Ishikawa (cell line): ENCODE measurements at regions not wholly inside any gene's neighbourhood (a gene's known extent, or its start where the extent isn't known, plus 50 kb on each side); places are given as distances from the start of the nearest gene placed in this dataset.

ENCODE experiments used
- CEBPB ChIP-seq: IDR thresholded peaks from 2 replicates; pipeline ENCODE4 v1.6.1; 2012
- CREB1 ChIP-seq: IDR thresholded peaks from 2 replicates; pipeline ENCODE4 v1.6.1; 2012; ENCODE audit warnings: low read depth
- EGR1 ChIP-seq: IDR thresholded peaks from 2 replicates; pipeline ENCODE4 v1.6.1; 2012
- EP300 ChIP-seq: IDR thresholded peaks from 2 replicates; pipeline ENCODE4 v1.6.1; 2012; ENCODE audit warnings: borderline replicate concordance
- FOXM1 ChIP-seq: IDR thresholded peaks from 2 replicates; pipeline ENCODE4 v1.6.1; 2012; ENCODE audit warnings: low read depth, borderline replicate concordance
- MAX ChIP-seq: IDR thresholded peaks from 2 replicates; pipeline ENCODE4 v1.6.1; 2012
- NFIC ChIP-seq: IDR thresholded peaks from 2 replicates; pipeline ENCODE4 v1.6.1; 2012
- RAD21 ChIP-seq: IDR thresholded peaks from 2 replicates; pipeline ENCODE4 v1.6.1; 2012; ENCODE audit warnings: low read depth
- TAF1 ChIP-seq: IDR thresholded peaks from 2 replicates; pipeline ENCODE4 v1.6.1; 2012; ENCODE audit warnings: low read depth, mild to moderate bottlenecking
- TCF12 ChIP-seq: IDR thresholded peaks from 2 replicates; pipeline ENCODE4 v1.6.1; 2012; ENCODE audit warnings: low read depth
- TEAD4 ChIP-seq: IDR thresholded peaks from 2 replicates; pipeline ENCODE4 v1.6.1; 2012
- USF1 ChIP-seq: IDR thresholded peaks from 2 replicates; pipeline ENCODE4 v1.6.1; 2012
- YY1 ChIP-seq: IDR thresholded peaks from 2 replicates; pipeline ENCODE4 v1.6.1; 2012; ENCODE audit warnings: low read depth
- ZBTB7A ChIP-seq: IDR thresholded peaks from 2 replicates; pipeline ENCODE4 v1.6.1; 2012; ENCODE audit warnings: low read depth
- TF ChIP-seq, protein P1 (sequence below): IDR thresholded peaks from 2 replicates; pipeline ENCODE4 v1.6.1; 2012; ENCODE audit warnings: low read depth, mild to moderate bottlenecking

DNA sequence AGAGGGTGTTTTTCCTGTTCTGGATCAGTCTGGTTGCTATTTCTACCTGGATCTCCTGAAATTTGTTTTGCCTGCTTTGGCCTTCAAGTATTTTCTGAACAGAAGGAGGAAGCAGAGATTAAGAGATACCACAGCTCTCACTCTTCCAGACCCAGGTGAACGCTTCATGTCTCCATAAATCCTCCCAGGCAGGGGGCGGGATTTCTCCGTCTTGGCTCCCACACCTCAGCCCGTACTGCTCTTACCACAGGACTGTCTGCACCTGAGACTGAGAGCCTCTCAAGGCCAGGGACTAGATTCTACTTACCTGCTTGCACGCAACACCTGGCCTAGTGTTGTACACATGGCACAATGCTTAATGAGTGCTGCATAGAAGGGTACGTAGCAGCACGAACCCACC is 59.9 kb upstream of the LRPPRC start:
- TF ChIP-seq USF1 (no peak), EP300 (no peak), TEAD4 (no peak), CEBPB (no peak), ZBTB7A (no peak), NFIC (no peak), TCF12 (no peak), YY1 (no peak)
- TF ChIP-seq, protein P1, sequence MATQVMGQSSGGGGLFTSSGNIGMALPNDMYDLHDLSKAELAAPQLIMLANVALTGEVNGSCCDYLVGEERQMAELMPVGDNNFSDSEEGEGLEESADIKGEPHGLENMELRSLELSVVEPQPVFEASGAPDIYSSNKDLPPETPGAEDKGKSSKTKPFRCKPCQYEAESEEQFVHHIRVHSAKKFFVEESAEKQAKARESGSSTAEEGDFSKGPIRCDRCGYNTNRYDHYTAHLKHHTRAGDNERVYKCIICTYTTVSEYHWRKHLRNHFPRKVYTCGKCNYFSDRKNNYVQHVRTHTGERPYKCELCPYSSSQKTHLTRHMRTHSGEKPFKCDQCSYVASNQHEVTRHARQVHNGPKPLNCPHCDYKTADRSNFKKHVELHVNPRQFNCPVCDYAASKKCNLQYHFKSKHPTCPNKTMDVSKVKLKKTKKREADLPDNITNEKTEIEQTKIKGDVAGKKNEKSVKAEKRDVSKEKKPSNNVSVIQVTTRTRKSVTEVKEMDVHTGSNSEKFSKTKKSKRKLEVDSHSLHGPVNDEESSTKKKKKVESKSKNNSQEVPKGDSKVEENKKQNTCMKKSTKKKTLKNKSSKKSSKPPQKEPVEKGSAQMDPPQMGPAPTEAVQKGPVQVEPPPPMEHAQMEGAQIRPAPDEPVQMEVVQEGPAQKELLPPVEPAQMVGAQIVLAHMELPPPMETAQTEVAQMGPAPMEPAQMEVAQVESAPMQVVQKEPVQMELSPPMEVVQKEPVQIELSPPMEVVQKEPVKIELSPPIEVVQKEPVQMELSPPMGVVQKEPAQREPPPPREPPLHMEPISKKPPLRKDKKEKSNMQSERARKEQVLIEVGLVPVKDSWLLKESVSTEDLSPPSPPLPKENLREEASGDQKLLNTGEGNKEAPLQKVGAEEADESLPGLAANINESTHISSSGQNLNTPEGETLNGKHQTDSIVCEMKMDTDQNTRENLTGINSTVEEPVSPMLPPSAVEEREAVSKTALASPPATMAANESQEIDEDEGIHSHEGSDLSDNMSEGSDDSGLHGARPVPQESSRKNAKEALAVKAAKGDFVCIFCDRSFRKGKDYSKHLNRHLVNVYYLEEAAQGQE = no peak

DNA sequence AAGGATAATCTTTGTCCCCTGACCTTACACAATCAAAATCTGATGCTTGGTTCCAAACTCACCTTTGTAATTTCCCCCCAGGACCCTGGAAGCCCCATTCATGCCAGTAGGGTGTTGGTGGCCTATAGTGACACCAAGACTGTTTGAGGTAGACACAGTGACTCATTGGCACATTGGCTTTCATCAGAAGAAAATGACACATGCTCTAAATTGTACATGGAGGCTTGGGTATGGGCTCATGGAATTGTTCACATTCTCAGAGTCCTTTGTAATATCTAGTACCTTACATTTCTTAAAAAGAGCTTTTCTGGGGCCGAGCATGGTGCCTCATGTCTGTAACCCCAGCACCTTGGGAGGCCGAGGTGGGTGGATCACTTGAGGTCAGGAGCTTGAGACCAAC is 61.2 kb upstream of the LRPPRC start:
- TF ChIP-seq NFIC (no peak), TEAD4 (no peak), MAX (no peak), TCF12 (no peak), USF1 (no peak), CEBPB (no peak), RAD21 (no peak), TAF1 (no peak), YY1 (no peak), ZBTB7A (no peak), EP300 (no peak), FOXM1 (no peak), CREB1 (no peak)

GRCh38 chr2:44060990-44061389 is 65.2 kb upstream of the LRPPRC start:
- TF ChIP-seq ZBTB7A (no peak), EP300 (no peak), EGR1 (no peak), TEAD4 (no peak), USF1 (no peak), MAX (no peak), TAF1 (no peak), CEBPB (no peak)
- TF ChIP-seq, protein P1 = no peak

DNA sequence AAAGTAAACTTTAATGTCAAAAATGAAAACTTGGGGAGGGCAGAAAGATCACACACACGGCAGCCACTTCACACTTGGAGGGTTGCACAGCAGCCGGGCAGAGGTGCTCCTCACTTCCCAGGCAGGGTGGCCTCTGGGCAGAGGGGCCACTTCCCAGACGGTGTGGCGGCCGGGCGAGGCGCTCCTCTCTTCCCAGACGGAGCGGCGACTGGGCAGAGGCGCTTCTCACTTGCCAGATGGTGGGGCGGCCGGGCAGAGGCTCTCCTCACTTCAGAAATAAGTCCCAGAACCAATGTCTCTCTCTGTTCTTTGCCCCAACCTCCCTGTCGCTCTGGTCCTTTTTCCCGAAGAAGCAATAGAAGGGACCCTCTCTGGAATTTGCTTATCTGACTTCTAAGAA is 65.7 kb upstream of the LRPPRC start:
- TF ChIP-seq, protein P1 = no peak
- no peak for TF ChIP-seq FOXM1
- no peak for TF ChIP-seq RAD21
- no peak for TF ChIP-seq NFIC
- TF ChIP-seq CEBPB = no peak
- TF ChIP-seq TAF1 = no peak
- TF ChIP-seq YY1 = no peak
- TF ChIP-seq USF1 = no peak
- TF ChIP-seq EP300 = no peak
- TF ChIP-seq EGR1 = no peak
- no peak for TF ChIP-seq TCF12
- TF ChIP-seq CREB1 = no peak
- no peak for TF ChIP-seq MAX
- TF ChIP-seq TEAD4 = no peak
